NCI-H128 (cell line): ENCODE measurements at regions not wholly inside any gene's neighbourhood (a gene's known extent, or its start where the extent isn't known, plus 50 kb on each side); places are given as distances from the start of the nearest gene placed in this dataset.
"Not testable (repeated sequence)": the region's sequence is repeated elsewhere in the genome, so short reads cannot be mapped to it uniquely, and the experiment has no call there.

ENCODE experiments used
- DNase-seq: peaks from one replicate; lab custom pipeline; 2025; ENCODE audit not compliant: unreplicated experiment; lab: John Stamatoyannopoulos, UW

DNA sequence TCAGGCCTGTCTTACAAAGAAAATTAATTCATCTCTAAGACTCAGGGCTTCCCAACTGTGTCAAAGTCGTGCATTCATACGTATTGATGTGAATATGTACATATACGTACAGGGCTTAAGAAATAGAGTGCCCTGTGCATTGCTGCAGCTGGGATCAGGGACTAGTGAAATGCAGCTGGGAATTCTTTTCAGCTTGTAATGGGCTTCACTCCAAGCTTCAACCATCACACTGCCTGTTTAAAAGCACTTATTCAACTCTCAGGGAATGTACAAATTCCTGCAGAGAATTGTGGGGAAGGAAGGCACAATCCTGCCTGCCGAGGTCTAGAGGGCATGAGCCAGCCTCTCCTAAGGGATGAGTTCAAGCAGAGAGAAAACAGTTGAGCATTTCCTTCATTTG is 59.6 kb upstream of the MAN2A1 start:
- no peak for DNase-seq

DNA sequence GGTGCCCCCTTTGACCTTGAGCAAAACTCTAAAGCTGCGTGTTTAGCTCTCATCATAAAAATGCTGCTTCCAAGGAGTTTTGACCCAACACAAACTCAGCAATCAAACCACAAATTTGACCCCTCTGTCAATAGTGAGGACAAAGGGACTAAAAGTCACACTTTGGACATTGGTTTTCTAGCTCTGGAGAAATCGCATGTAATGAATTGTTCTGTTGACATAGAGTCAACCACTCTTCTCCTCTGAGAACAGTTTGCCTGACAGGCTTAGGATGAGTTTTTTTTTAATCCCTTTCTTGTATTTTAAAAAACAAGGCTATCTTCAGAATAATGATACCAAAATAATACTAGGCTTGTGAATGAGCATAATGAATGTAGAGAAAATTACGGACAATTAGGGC is 61.1 kb upstream of the MAN2A1 start:
- DNase-seq: no peak

DNA sequence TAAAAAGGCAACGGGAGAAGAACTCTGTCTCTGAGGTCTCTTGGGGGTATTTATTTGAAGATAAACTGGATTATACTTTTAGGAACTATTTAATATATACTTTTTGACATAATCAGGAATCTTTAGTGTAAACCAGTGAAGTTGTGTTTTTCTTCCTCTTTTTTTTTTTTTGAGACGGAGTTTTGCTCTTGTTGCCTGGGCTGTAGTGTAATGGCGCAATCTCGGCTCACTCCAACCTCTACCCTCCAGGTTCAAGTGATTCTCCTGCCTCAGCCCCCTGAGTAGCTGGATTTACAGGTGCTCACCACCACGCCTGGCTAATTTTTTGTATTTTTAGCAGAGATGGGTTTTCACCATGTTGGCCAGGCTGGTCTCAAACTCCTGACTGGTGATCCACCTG is 68.5 kb upstream of the MAN2A1 start:
- DNase-seq: not testable (repeated sequence)

DNA sequence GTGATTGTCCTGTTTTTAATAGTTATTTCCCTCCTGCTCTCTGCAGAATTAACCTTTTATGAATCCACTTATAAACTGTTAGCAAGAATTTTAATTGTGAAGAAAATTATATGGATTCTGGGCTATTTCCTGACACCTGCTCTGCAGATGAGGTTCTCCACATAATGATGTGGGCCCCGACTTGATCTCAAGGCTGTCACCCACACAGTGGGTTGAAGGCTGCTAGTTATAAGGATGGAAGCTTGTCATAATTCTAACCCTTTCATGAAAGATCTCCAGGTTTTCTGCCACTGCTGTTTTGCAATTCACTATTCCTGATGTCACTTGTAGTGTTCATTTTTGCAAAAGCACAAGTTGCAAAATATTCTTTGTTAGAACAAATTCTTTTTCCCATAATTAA is 69.1 kb upstream of the MAN2A1 start:
- no peak for DNase-seq

DNA sequence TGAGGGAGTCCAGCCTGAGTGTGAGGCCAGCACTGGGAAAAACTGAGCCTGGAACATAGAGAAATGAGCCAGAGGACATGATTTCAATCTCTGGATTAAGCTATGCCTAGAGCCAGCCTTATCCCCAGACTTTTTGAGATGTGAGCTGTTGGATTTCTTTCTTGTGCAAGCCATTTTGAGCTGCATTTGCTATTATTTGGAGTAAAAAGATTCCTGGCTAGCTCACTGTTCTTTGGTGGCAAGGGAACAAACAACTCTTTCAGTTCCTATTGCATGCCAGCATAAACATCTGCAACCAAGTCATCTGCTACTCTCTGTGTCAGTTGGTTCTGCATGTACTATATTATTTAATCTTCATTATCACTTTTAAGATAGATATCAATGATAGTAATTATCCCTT is 70.1 kb upstream of the MAN2A1 start:
- no peak for DNase-seq

DNA sequence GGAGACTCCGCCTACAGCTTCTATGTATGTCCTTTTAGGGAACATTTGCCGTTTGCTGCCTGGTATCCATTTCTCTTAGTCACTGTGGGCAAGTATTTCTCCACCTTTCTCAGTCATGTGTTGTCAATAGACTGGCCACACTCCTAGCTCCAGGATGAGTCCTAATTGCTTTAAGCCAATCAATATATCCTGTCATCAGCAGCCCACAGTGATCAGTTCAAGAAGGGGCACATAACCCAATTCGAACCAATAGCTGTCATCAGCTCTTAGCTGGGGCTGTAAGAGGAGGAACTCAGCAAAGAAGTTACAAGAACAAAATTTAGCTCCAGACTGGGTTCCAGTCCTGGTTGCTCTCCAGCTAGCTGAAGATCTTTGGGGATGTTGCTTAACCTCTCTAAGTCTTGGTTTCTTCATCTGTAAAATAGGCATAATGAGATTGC is 70.7 kb upstream of the MAN2A1 start:
- no peak for DNase-seq

DNA sequence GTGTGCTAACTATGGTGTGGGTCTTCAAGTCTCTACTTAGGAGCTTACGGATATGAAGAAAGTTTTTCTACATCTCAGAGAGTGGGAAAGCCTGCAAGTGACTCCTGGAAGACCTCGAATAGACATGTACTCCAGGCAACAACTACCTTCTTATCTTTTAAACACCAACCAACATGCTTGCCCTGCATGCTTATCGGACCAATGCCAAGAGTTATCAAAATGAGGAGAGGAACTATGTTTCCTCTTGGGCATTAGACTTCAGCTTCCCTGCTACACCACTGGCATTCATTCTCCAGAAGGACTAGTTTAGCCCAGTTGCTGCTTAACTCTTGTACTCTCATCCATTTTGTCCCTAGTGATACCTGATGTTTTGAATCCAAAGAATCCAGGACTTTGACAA is 74.7 kb upstream of the MAN2A1 start:
- no peak for DNase-seq

DNA sequence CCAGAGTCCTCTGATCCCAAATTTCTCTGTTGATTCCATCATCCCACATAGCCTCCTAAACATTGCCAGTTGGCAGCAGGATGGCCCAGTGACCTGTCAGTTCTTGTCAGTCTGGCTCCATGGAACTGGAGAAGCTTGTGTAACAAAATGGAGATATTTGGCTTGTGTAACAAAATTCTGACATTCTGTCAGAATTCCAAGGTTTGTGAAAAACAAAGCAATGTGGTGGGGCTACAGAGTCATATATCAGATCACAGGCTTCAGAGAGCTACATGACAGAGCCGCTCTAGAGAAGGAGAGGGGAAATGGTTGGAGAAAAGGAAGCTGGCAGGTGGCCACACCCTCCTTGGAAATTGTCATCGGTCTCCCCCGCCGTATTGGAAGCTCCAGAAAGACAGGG is 75.4 kb upstream of the MAN2A1 start:
- DNase-seq: no peak

DNA sequence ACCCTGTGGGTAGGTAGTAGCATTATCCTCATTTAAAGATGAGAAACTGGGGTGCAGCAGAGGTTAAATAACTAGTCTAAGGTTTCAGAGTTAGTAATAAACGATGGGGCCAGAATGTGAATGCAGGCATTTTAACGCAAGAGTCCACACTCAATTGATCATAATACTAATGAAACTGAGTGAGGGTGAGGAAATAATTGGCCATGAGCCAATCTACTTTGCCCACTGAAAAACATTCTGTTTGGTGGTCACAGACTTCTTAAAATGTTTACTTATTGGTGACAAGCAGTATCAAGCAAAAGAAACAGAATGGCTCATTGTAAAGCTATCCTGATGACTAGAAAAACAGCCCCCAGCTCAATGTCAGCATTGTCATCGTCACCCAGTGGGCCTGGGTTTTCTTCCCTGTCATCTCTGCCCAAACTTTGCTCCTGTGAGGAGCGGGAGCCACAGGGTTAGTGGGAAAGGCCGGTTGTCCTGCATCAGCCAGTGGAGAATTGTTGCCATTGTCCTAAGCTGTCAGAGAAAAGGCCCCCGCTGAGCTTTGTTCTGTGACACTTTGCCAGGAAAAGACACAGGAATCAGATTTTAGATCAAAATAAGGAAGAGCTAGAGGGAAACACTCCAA is 77.3 kb upstream of the MAN2A1 start:
- DNase-seq: no peak

DNA sequence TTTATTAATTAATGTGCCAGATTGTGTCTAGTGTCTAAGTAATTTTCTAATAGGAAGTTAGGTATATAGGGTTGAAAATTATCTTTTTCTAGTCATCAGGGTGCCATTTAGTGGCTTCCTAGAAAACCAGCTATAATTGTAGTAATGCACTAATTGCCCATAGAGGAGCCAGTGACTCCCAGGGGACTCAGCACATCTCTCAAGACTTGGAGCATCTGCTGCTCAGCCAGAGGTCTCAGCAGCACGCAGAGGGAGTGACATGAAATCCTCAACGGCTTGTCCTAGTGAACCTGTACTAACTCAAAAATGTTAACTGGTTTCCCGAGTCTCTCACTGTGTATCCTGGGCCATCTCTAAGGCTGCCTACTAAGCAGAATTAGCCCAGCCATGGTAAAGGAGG is 78.2 kb upstream of the MAN2A1 start:
- no peak for DNase-seq

DNA sequence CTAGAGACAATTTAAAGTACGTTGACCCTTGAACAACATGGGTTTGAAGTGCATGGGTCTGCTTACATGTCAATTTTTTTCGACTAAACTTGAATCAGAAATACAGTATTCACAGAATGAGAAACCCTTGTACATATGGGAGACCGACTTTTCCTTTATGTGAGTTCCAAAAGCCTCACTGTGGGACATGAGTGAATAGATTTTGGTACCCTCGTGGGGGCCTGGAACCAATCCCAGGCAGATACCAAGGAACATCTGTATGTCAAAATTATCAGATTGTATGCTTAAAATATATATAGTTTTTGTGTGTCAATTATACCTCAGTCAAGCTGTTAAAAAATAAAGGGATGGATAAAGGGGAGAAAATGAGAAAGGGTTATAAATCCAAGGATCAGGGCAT is 78.7 kb upstream of the MAN2A1 start:
- no peak for DNase-seq

DNA sequence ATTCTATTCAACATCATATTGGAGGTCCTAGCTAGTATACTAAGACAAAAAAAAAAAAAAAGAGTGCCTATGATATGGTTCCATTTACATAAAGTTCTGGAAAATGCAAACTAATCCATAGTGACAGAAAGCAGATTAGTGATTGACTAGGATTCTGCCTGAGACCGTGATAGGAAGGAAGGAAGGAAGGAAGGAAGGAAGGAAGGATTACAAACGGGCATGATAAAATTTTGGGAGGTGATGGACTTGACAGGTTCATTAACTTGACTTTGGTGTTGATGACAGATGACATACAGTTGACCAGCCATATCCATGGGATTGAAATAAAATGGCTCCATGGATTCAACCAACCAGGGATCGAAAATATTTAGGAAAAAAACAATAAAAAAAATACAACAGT is 79.1 kb upstream of the MAN2A1 start:
- DNase-seq: no peak

DNA sequence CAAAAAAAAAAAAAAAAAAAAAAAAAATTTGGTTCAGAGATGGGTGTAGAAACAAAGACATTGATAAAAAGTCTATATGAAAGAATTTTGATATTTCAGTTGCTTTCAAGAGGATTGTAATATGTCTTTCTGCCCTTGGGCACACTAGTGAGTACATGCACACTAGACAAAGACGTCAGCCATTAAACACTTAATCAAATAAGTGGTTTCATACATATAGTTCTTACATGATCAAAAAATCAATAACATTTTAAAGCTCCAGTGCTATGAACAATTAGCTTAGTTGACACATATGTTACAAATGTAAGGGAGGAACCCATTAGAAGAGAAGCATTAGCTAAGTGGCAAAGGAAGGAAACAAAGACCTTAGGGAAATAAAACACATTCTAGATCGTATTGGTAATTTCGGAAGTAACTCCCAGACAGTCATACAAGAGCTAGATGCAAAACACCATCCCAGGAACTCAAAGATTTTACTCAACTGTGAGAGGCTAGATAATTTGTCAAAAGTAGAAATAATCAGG is 84.5 kb upstream of the MAN2A1 start:
- no peak for DNase-seq

DNA sequence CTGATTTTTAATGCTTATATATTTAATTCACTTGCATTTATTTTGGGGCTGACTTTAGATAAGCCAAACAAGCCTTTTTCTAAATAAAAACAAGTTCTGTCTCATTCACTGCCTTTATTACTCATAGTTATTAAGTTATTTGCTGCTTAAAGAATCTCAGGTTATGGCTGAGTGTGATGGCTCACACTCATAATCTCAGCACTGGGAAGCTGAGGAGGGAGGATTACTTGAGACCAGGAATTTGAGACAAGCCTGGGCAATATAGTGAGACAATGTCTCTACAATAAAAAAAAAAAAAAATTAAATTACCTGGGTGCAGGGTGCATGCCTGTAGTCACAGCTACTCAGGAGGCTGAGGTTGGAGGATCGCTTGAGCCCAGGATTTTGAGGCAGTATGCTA is 85.0 kb upstream of the MAN2A1 start:
- no peak for DNase-seq

DNA sequence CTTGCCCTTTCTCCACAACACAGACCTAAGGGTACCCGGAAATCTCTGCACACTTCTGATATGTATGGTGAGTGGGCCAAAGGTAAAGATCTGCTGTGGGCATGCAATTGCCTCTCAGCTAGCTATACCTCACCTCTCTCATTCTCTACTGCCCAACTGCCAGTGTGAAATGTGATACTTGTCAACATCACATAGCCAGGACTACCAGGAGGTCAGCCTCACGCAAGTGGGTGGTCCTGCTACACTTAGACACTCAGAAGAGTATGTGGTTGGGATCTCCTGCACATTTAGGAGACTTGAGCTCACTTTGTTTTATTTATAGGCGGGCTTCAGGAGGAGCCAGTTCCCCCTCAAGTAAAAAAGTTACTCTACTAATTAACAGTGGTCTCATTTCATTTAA is 88.0 kb upstream of the MAN2A1 start:
- DNase-seq: no peak

DNA sequence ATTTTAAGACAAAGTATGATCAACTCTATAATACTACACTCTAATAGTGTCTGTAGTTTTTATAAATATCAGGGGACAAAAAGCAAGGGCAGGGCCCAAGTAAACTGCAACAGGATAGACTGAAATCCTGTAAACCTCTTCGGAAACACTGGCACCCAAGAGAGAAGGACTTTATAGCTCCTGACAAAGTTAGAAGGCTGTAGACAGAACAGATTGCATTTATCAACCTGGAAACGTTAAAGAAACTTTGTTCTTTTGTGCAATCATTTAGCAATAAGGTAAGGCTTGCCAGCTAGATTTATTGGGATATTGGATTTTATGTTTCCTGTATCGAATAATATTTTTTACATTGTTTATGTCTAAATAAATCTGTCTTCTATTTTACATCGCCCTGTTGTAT is 91.8 kb upstream of the MAN2A1 start:
- no peak for DNase-seq

DNA sequence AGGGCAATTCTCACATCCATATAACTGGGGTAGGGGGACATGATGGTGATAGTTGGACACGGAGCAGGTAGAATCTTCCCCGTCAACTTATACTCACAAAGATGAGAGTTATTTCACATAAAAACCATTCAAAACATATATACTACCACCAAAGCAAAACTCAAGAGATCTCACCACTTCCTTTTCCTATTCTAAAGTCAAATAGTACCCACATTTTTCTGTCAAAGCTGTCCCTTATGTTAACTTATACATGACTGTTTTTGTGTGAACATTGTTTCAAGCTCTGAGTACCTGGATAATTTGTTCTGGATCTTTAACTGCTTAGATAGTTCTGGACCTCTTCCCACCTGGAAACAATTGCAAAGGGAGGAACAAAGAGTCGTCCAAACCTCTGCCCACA is 95.5 kb upstream of the MAN2A1 start:
- DNase-seq: no peak

DNA sequence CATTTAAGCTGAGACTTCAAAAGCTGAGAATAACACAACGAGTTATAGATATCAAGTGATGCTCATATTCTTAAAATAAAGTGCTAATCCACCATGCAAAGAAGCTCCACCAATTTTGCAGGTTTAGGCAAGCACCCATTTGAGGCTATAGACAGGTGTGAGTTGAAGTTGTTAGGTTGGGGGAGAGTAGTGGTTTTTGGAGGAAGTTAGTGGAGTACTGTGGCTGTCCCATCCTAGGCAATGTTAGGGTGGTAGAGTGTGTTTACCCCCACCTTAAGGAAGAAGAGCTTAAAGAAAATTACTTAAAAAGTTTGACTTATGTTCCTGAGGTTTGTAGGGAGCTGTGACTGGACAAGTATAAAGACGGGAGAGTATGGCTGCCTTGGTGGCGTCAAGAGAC is 98.9 kb upstream of the MAN2A1 start:
- DNase-seq: no peak

DNA sequence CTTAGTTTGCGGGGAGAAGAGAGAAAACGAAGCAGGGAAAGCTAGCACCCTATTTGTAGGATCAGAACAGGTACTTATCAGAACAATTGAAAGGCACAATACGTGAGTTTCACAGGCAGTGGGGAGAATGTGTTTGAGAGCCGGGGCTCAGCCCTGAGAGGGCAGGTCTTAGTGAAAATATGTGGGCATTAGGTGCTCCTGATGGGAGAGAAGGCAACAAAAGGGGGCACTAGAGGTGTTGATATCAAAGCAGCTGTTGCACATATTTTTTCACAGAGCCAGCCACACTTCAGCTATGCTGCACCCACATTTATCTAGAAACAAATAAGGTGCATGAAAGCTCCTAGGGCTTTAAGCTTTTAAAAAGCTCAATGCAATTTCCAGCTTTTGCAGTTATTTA is 99.7 kb upstream of the MAN2A1 start:
- DNase-seq: no peak

DNA sequence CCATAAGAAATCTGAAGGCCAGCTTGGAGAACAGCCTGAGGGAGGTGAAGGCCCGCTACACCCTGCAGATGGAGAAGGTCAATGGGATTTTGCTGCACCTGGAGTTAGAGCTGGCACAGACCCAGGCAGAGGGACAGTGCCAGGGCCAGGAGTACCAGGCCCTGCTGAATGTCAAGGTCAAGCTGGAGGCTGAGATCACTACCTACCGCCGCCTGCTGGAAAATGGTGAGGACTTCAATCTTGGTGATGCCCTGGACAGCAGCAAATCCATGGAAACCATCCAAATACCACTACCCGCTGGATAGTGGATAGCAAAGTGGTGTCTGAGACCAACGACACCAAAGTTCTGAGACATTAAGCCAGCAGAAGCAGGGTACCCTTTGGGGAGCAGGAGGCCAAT is 100.5 kb upstream of the MAN2A1 start:
- DNase-seq: no peak

DNA sequence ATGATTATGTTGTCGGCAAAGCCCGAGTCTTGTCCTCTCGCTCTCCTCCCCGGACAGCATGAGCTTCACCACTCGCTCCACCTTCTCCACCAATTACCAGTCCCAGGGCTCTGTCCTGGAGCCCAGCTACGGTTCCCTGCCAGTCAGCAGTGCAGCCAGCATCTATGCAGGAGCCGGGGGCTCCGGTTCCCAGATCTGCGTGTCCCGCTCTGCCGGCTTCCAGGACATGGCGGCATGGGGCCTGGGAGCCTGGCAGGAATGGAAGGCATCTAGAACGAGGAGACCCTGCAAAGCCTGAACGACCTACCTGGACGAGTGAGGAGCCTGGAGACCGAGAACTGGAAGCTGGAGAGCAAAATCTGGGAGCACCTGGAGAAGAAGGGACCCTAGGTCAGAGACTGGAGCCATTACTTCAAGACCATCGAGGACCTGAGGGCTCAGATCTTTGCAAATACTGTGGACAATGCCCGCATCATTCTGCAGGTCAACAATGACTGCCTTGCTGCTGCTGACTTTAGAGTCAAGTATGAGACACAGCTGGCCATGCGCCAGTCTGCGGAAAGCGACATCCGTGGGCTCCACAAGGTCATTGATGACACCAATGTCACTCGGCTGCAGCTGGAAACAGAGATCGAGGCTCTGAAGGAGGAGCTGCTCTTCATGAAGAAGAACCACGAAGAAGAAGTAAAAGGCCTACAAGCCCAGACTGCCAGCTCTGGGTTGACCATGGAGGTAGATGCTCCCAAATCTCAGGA is 101.3 kb upstream of the MAN2A1 start:
- no peak for DNase-seq

DNA sequence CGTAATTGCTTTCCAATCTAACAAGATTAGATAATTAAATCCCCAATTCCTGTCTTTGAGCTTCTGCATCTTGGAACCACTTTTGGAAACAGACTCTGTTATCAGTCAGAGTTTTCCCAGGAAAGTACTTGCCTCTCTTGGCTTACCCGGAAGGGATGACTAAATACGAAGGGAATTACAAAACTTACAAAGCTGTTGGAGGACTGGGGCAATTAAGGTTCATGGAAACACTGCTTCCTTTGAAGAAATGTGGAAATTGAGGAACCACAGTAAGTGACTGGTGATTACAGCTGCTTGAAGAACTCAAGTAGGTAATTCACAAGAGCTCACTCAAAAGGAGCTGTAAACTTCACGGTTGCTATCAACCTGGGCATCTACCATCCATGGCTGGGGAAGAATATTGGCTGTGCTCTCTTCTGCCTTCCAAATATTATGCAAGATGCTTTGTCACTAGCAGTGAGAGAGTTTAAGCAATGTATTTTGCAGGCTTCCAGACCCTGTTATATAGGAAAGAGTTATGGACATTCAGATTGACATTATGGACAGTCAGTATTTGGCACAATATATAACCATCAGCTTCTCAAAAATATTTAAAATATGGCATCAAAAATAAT is 104.6 kb upstream of the MAN2A1 start:
- no peak for DNase-seq
